Keratinocyte (primary cell): ENCODE measurements at regions not wholly inside any gene's neighbourhood (a gene's known extent, or its start where the extent isn't known, plus 50 kb on each side); places are given as distances from the start of the nearest gene placed in this dataset.

Source experiments
- DNase-seq: peaks from one replicate; pipeline ENCODE4 v3.0.0-alpha.2; 2011; ENCODE audit warnings: low read depth, missing footprints, low spot score
- FAIRE-seq: peaks from 2 replicates; lab custom pipeline; 2011; peaks lifted over from hg19 to GRCh38; lab: Jason Lieb, UNC
- H2AFZ ChIP-seq: 2 replicates; pipeline ENCODE4 v1.6.0; 2012; ENCODE audit warnings: low read length, control low read depth, inconsistent platforms; ENCODE audit not compliant: control insufficient read depth
- H3K27ac ChIP-seq: 2 replicates; pipeline ENCODE4 v1.5.1; 2011; ENCODE audit warnings: low read length; ENCODE audit not compliant: control insufficient read depth, insufficient read depth
- H3K27me3 ChIP-seq: 3 replicates; pipeline ENCODE4 v1.6.0; 2011; ENCODE audit warnings: low read length; ENCODE audit not compliant: control insufficient read depth, insufficient read depth; ENCODE audit errors: extremely low read depth
- H3K36me3 ChIP-seq, 2 experiments: 2 replicates in 1 of 2; 3 replicates in 1 of 2; pipeline ENCODE4 v1.5.1; 2011; ENCODE audit warnings: low read length in 2 of 2, mild to moderate bottlenecking in 1 of 2; ENCODE audit not compliant: control insufficient read depth in 2 of 2, insufficient read depth in 2 of 2; ENCODE audit errors: extremely low read depth in 1 of 2
- H3K4me1 ChIP-seq: 3 replicates; pipeline ENCODE4 v1.5.1; 2011; ENCODE audit warnings: low read length; ENCODE audit not compliant: control insufficient read depth, insufficient read depth; ENCODE audit errors: extremely low read depth
- H3K4me2 ChIP-seq: 3 replicates; pipeline ENCODE4 v1.6.0; 2011; ENCODE audit warnings: low read depth, low read length; ENCODE audit not compliant: control insufficient read depth, insufficient read depth; ENCODE audit errors: extremely low read depth
- H3K4me3 ChIP-seq, 3 experiments: fragments of 200-600 bp in 1 of 3; sonication (generic) in 1 of 3; 2 replicates in 2 of 3; 3 replicates in 1 of 3; pipeline ENCODE4 v1.5.1; 2011 to 2016; ENCODE audit warnings: low read length in 3 of 3, mild to moderate bottlenecking in 3 of 3, control low read depth in 2 of 3, inconsistent platforms in 1 of 3, low read depth in 1 of 3, mixed read lengths in 1 of 3, mixed run types in 1 of 3, moderate library complexity in 1 of 3; ENCODE audit not compliant: control insufficient read depth in 2 of 3, insufficient read depth in 2 of 3; ENCODE audit errors: extremely low read depth in 1 of 3
- H3K79me2 ChIP-seq: 2 replicates; pipeline ENCODE4 v1.6.0; 2012; ENCODE audit warnings: low read length; ENCODE audit not compliant: control insufficient read depth, insufficient read depth
- H3K9ac ChIP-seq: 3 replicates; pipeline ENCODE4 v1.6.0; 2011; ENCODE audit warnings: low read length; ENCODE audit not compliant: control insufficient read depth, insufficient read depth; ENCODE audit errors: extremely low read depth
- H3K9me1 ChIP-seq: 3 replicates; pipeline ENCODE4 v1.6.0; 2011; ENCODE audit warnings: low read length; ENCODE audit not compliant: control insufficient read depth, insufficient read depth; ENCODE audit errors: extremely low read depth
- H3K9me3 ChIP-seq: 2 replicates; pipeline ENCODE4 v1.5.1; 2012; ENCODE audit warnings: low read depth, low read length; ENCODE audit not compliant: control insufficient read depth
- H4K20me1 ChIP-seq: 3 replicates; pipeline ENCODE4 v1.6.0; 2011; ENCODE audit warnings: low read length; ENCODE audit not compliant: control insufficient read depth, insufficient read depth; ENCODE audit errors: extremely low read depth
- CTCF ChIP-seq, 3 experiments: IDR thresholded peaks in 1 of 3; conservative IDR thresholded peaks in 1 of 3; optimal IDR thresholded peaks in 1 of 3; 2 replicates in 2 of 3; 3 replicates in 1 of 3; pipeline versions ENCODE3 to v1.5.1; 2011; ENCODE audit warnings: low read length in 3 of 3, mild to moderate bottlenecking in 3 of 3, moderate library complexity in 2 of 3, control low read depth in 1 of 3, inconsistent platforms in 1 of 3; ENCODE audit not compliant: insufficient read depth in 2 of 3; ENCODE audit errors: extremely low read depth in 1 of 3
- EZH2 ChIP-seq: IDR thresholded peaks from one replicate; pipeline ENCODE4 v1.6.1; 2012; ENCODE audit warnings: inconsistent platforms, mild to moderate bottlenecking, low read length, moderate library complexity
- dilution Hi-C: fragments of 300-500 bp; cut with MboI; formaldehyde crosslinking; loops from one replicate; pipeline ENCODE4 v1.7.0; 2020; ENCODE audit warnings: low sequenced_read_pairs; ENCODE audit not compliant: extremely low pct_ligation_motif_present

GRCh38 chr3:187902041-187902471 lies 156.8 kb upstream of the BCL6 start:
- H3K27me3 ChIP-seq: no peaks in the 10 kb centered on the region
- dilution Hi-C loops: no loop called here
- no peaks in the 10 kb centered on the region for H3K4me1 ChIP-seq
- H3K27ac ChIP-seq: no peak overlapping the region
- H4K20me1 ChIP-seq: no peaks in the 10 kb centered on the region
- DNase-seq (no peak), FAIRE-seq (no peak)
- H3K9ac ChIP-seq: no peak overlapping the region
- H3K4me3 ChIP-seq: no peak overlapping the region
- no peaks in the 10 kb centered on the region for H3K9me3 ChIP-seq
- no peaks in the 10 kb centered on the region for H3K36me3 ChIP-seq
- H2AFZ ChIP-seq: no peak overlapping the region
- H3K79me2 ChIP-seq: no peaks in the 10 kb centered on the region
- H3K9me1 ChIP-seq: no peaks in the 10 kb centered on the region
- TF ChIP-seq CTCF (optimal IDR thresholded peaks at IDR 0.05 in 1 of 3, IDR thresholded peaks at IDR 0.05 in 1 of 3, conservative IDR thresholded peaks at IDR 0.05 in 1 of 3; ENCODE audit: extremely low read depth in 1 of 3, insufficient read depth in 2 of 3, low read length in 3 of 3) (no peak), EZH2 (no peak)
- H3K4me2 ChIP-seq: no peak overlapping the region

GRCh38 chr3:187902936-187903335 lies 157.7 kb upstream of the BCL6 start:
- no peak overlapping the region for H3K27ac ChIP-seq
- no peak overlapping the region for H2AFZ ChIP-seq
- H3K9me3 ChIP-seq: no peaks in the 10 kb centered on the region
- H3K36me3 ChIP-seq: no peaks in the 10 kb centered on the region
- no peaks in the 10 kb centered on the region for H3K79me2 ChIP-seq
- DNase-seq: no peak
- no peaks in the 10 kb centered on the region for H3K27me3 ChIP-seq
- H3K4me1 ChIP-seq: no peaks in the 10 kb centered on the region
- TF ChIP-seq EZH2 (no peak), CTCF (optimal IDR thresholded peaks at IDR 0.05 in 1 of 3, IDR thresholded peaks at IDR 0.05 in 1 of 3, conservative IDR thresholded peaks at IDR 0.05 in 1 of 3; ENCODE audit: extremely low read depth in 1 of 3, insufficient read depth in 2 of 3, low read length in 3 of 3) (no peak)
- no peak overlapping the region for H3K4me3 ChIP-seq
- no peak overlapping the region for H3K4me2 ChIP-seq
- dilution Hi-C loops: no loop called here
- no peaks in the 10 kb centered on the region for H4K20me1 ChIP-seq
- no peak overlapping the region for H3K9ac ChIP-seq
- no peaks in the 10 kb centered on the region for H3K9me1 ChIP-seq
- no peak for FAIRE-seq
